HG03095 (cell line): ENCODE measurements at regions not wholly inside any gene's neighbourhood (a gene's known extent, or its start where the extent isn't known, plus 50 kb on each side); places are given as distances from the start of the nearest gene placed in this dataset.
"Not testable (repeated sequence)": the region's sequence is repeated elsewhere in the genome, so short reads cannot be mapped to it uniquely, and the experiment has no call there.

Experiments
- ATAC-seq: cut with Tn5 transposase; IDR thresholded peaks from one replicate; pipeline ENCODE4 v1.9.1; 2021; ENCODE audit warnings: moderate library complexity; ENCODE audit not compliant: unreplicated experiment

GRCh38 chr6:109255946-109256640 is 126.2 kb downstream of the CD164 start:
- no peak for ATAC-seq

- no peak for ATAC-seq
These were observed 127.2 kb downstream of the CD164 start for GRCh38 chr6:109255087-109255486.

GRCh38 chr6:109253366-109253765 is 128.9 kb downstream of the CD164 start:
- no peak for ATAC-seq

- ATAC-seq, result no peak
These were observed 129.8 kb downstream of the CD164 start for GRCh38 chr6:109252261-109253041.

- no peak for ATAC-seq
These were observed 130.4 kb downstream of the CD164 start for GRCh38 chr6:109251839-109252238.

GRCh38 chr6:109250544-109251156 is 131.6 kb downstream of the CD164 start:
- not testable (repeated sequence) for ATAC-seq

GRCh38 chr6:109243863-109244825 is 138.1 kb downstream of the CD164 start:
- no peak for ATAC-seq

GRCh38 chr6:109242925-109243324 is 139.3 kb downstream of the CD164 start:
- no peak for ATAC-seq

- ATAC-seq, result no peak
These were observed 140.2 kb downstream of the CD164 start for GRCh38 chr6:109242029-109242428.

- ATAC-seq, result no peak
These were observed 141.1 kb downstream of the CD164 start for GRCh38 chr6:109241199-109241598.

GRCh38 chr6:109240370-109241084 is 141.7 kb downstream of the CD164 start:
- ATAC-seq, result no peak

GRCh38 chr6:109239651-109240321 is 142.5 kb downstream of the CD164 start:
- no peak for ATAC-seq

GRCh38 chr6:109239160-109239559 is 143.1 kb downstream of the CD164 start:
- no peak for ATAC-seq

GRCh38 chr6:109238396-109238795 is 143.1 kb downstream of the CEP57L1 start:
- no peak for ATAC-seq

- no peak for ATAC-seq
These were observed 142.7 kb downstream of the CEP57L1 start for GRCh38 chr6:109237986-109238329.

- ATAC-seq, result no peak
These were observed 142.0 kb downstream of the CEP57L1 start for GRCh38 chr6:109237077-109237985.

- no peak for ATAC-seq
These were observed 141.1 kb downstream of the CEP57L1 start for GRCh38 chr6:109236115-109237076.
